Activated CD4-positive, alpha-beta T cell treated with anti-CD3 and anti-CD28 coated beads, Interleukin-2, Interleukin-6, amounts not matched to agents 100 ng/mL and 50 ng/mL, durations not matched to agents 16 hours and 8 hours (primary cell): ENCODE measurements at regions not wholly inside any gene's neighbourhood (a gene's known extent, or its start where the extent isn't known, plus 50 kb on each side); places are given as distances from the start of the nearest gene placed in this dataset.

Experiments used
- DNase-seq: peaks from one replicate; pipeline ENCODE4 v3.0.0-alpha.2; 2020

- DNase-seq: no peak
Observed at GRCh38 chr4:126262665-126263064, 947.9 kb downstream of the FAT4 start.

GRCh38 chr4:126264839-126265238, 950.1 kb downstream of the FAT4 start:
- DNase-seq: no peak

GRCh38 chr4:126265888-126266287, 951.1 kb downstream of the FAT4 start:
- no peak for DNase-seq

- DNase-seq: no peak
Observed at GRCh38 chr4:126267689-126268088, 952.9 kb downstream of the FAT4 start.

GRCh38 chr4:126268106-126268505, 953.4 kb downstream of the FAT4 start:
- no peak for DNase-seq

- no peak for DNase-seq
Observed at GRCh38 chr4:126269106-126269505, 954.4 kb downstream of the FAT4 start.

GRCh38 chr4:126271292-126271691, 956.5 kb downstream of the FAT4 start:
- DNase-seq: no peak

GRCh38 chr4:126273746-126274145, 959.0 kb downstream of the FAT4 start:
- no peak for DNase-seq

GRCh38 chr4:126291886-126292285, 977.1 kb downstream of the FAT4 start:
- no peak for DNase-seq

GRCh38 chr4:126298271-126298670, 983.5 kb downstream of the FAT4 start:
- DNase-seq: no peak

- no peak for DNase-seq
Observed at GRCh38 chr4:126306152-126306869, 991.6 kb downstream of the FAT4 start.

- DNase-seq: no peak
Observed at GRCh38 chr4:126318376-126318775, 1003.6 kb downstream of the FAT4 start.

GRCh38 chr4:126328914-126329313, 1014.2 kb downstream of the FAT4 start:
- DNase-seq: no peak

GRCh38 chr4:126338548-126338947, 1023.8 kb downstream of the FAT4 start:
- DNase-seq: no peak

- DNase-seq: no peak
Observed at GRCh38 chr4:126341927-126342326, 1027.2 kb downstream of the FAT4 start.

- no peak for DNase-seq
Observed at GRCh38 chr4:126344472-126344871, 1029.7 kb downstream of the FAT4 start.

GRCh38 chr4:126346654-126347053, 1031.9 kb downstream of the FAT4 start:
- no peak for DNase-seq

GRCh38 chr4:126354784-126355183, 1040.0 kb downstream of the FAT4 start:
- DNase-seq: no peak

- DNase-seq: no peak
Observed at GRCh38 chr4:126358041-126358440, 1043.3 kb downstream of the FAT4 start.

- DNase-seq: no peak
Observed at GRCh38 chr4:126361287-126361686, 1046.5 kb downstream of the FAT4 start.

GRCh38 chr4:126364311-126364911, 1049.7 kb downstream of the FAT4 start:
- DNase-seq: no peak

GRCh38 chr4:126369076-126369475, 1054.3 kb downstream of the FAT4 start:
- no peak for DNase-seq

GRCh38 chr4:126372634-126373033, 1057.9 kb downstream of the FAT4 start:
- no peak for DNase-seq

- no peak for DNase-seq
Observed at GRCh38 chr4:126375462-126376054, 1060.8 kb downstream of the FAT4 start.
